PC-9 (cell line): ENCODE measurements at regions not wholly inside any gene's neighbourhood (a gene's known extent, or its start where the extent isn't known, plus 50 kb on each side); places are given as distances from the start of the nearest gene placed in this dataset.

Experiments
- BruUV-seq: library from RNA; stranded (reverse); fragments of 400-500 nt; replicated peaks from 2 replicates; lab custom pipeline; 2021; lab: Mats Ljungman, UMichigan
- CTCF ChIA-PET: fragments of 300-600 bp; sonication (Branson Sonifier 250); formaldehyde crosslinking; loops from one replicate; lab custom pipeline; 2022; ENCODE audit warnings: antibody characterized with exemption; lab: Charles Lee
- POLR2A ChIA-PET: fragments of 300-600 bp; sonication (Branson Sonifier 250); formaldehyde crosslinking; loops from one replicate; lab custom pipeline; 2022; ENCODE audit warnings: antibody characterized with exemption; ENCODE audit not compliant: unreplicated experiment; lab: Charles Lee
- DNase-seq, 2 experiments: peaks; one replicate each; pipeline versions ENCODE4 v3.0.0 to v3.0.0-alpha.2; 2015 to 2022; ENCODE audit warnings: mixed read lengths in 1 of 2
- H2AFZ ChIP-seq: fragments of 200-600 bp; sonication (generic); 2 replicates; pipeline ENCODE4 v1.8.1; 2017; ENCODE audit warnings: antibody characterized with exemption
- H3F3A ChIP-seq: fragments of 200-600 bp; sonication (generic); 2 replicates; pipeline ENCODE4 v1.8.1; 2017; ENCODE audit warnings: antibody characterized with exemption, mild to moderate bottlenecking, low read depth; ENCODE audit not compliant: insufficient read depth
- H3K27ac ChIP-seq: fragments of 200-600 bp; sonication (generic); 2 replicates; pipeline ENCODE4 v1.6.1; 2016; ENCODE audit warnings: mixed run types
- H3K27me3 ChIP-seq: fragments of 200-600 bp; sonication (generic); 2 replicates; pipeline ENCODE4 v1.6.1; 2016; ENCODE audit warnings: low read depth, mixed run types; ENCODE audit not compliant: insufficient read depth
- H3K36me3 ChIP-seq: fragments of 200-600 bp; sonication (generic); 2 replicates; pipeline ENCODE4 v1.6.1; 2016; ENCODE audit warnings: low read depth, mixed run types
- H3K4me1 ChIP-seq: fragments of 200-600 bp; sonication (generic); replicated peaks from 2 replicates; pipeline ENCODE4 v1.6.1; 2016; ENCODE audit warnings: mixed run types; ENCODE audit not compliant: insufficient read depth
- H3K4me2 ChIP-seq: fragments of 200-600 bp; sonication (generic); 2 replicates; pipeline ENCODE4 v1.6.1; 2017; ENCODE audit warnings: mixed run types
- H3K4me3 ChIP-seq: fragments of 200-600 bp; sonication (generic); 2 replicates; pipeline ENCODE4 v1.6.1; 2016; ENCODE audit warnings: mixed run types
- H3K79me2 ChIP-seq: fragments of 200-600 bp; sonication (generic); 2 replicates; pipeline ENCODE4 v1.6.1; 2017; ENCODE audit warnings: low read depth, mixed run types
- H3K9me2 ChIP-seq: fragments of 200-600 bp; sonication (generic); 2 replicates; pipeline ENCODE4 v1.8.1; 2017; ENCODE audit warnings: mild to moderate bottlenecking; ENCODE audit not compliant: insufficient read depth
- H3K9me3 ChIP-seq: fragments of 200-600 bp; sonication (generic); 2 replicates; pipeline ENCODE4 v1.8.1; 2016; ENCODE audit warnings: low read depth; ENCODE audit not compliant: insufficient read depth
- H4K20me1 ChIP-seq: fragments of 200-600 bp; sonication (generic); 2 replicates; pipeline ENCODE4 v1.8.1; 2017; ENCODE audit not compliant: insufficient read depth
- CTCF ChIP-seq: fragments of 200-600 bp; sonication (generic); conservative IDR thresholded peaks from 2 replicates; pipeline ENCODE4 v1.6.1; 2017; ENCODE audit warnings: mixed run types, antibody characterized with exemption, mild to moderate bottlenecking, moderate library complexity
- EZH2 ChIP-seq: fragments of 200-600 bp; sonication (generic); IDR thresholded peaks from 2 replicates; pipeline ENCODE4 v1.8.0; 2017; ENCODE audit warnings: antibody characterized with exemption, low read depth
- intact Hi-C: fragments of 100-400 bp; cut with micrococcal nuclease; formaldehyde crosslinking; loops from one replicate; pipeline ENCODE4 v1.10.0; 2022; ENCODE audit not compliant: unreplicated experiment

- no peak for DNase-seq
- no peak overlapping the region for H3K4me2 ChIP-seq
- H3K27ac ChIP-seq, result no peak overlapping the region
- H3K27me3 ChIP-seq, result peaks cover 7% of the 10 kb centered on the region; the same call in 1 of the 2 replicates
- CTCF ChIA-PET, result interaction anchor here (0.6 kb wide), 1 partner anchor 581 kb away, joined by 3 read pairs; no protein-coding TSS in a partner anchor
- no peaks in the 10 kb centered on the region for H4K20me1 ChIP-seq
- no peak overlapping the region for H3K4me3 ChIP-seq
- H3F3A ChIP-seq, result no peaks in the 10 kb centered on the region
- no peaks in the 10 kb centered on the region for H3K79me2 ChIP-seq
- TF ChIP-seq CTCF (no peak), EZH2 (no peak)
- POLR2A ChIA-PET, result no interaction called here
- intact Hi-C loops, result no loop called here
- H3K4me1 ChIP-seq, result no peaks in the 10 kb centered on the region
- BruUV-seq, result no TSS peak
- no peak overlapping the region for H2AFZ ChIP-seq
- H3K36me3 ChIP-seq, result no peaks in the 10 kb centered on the region
- no peaks in the 10 kb centered on the region for H3K9me3 ChIP-seq
- H3K9me2 ChIP-seq, result no peaks in the 10 kb centered on the region
Measured at GRCh38 chr2:103743195-103743594, 981.4 kb downstream of the TMEM182 start.

- TF ChIP-seq CTCF, result no peak
- TF ChIP-seq EZH2, result no peak
- no peak for DNase-seq
- no peak overlapping the region for H3K4me3 ChIP-seq
Measured at GRCh38 chr2:103754530-103754929, 992.7 kb downstream of the TMEM182 start.

GRCh38 chr2:103773884-103774283 is 1012.1 kb downstream of the TMEM182 start:
- TF ChIP-seq EZH2, result no peak
- TF ChIP-seq CTCF, result no peak
- H3K4me2 ChIP-seq, result no peak overlapping the region
- POLR2A ChIA-PET, result no interaction called here

More at GRCh38 chr2:103754530-103754929, 992.7 kb downstream of the TMEM182 start:
- Histone ChIP-seq H4K20me1 (no peaks in the 10 kb centered on the region), H3K9me2 (no peaks in the 10 kb centered on the region), H3K4me2 (no peak overlapping the region), H3K27ac (no peak overlapping the region), H3K4me1 (no peaks in the 10 kb centered on the region), H2AFZ (no peak overlapping the region), H3F3A (no peaks in the 10 kb centered on the region), H3K36me3 (no peaks in the 10 kb centered on the region), H3K9me3 (no peaks in the 10 kb centered on the region), H3K27me3 (no peaks in the 10 kb centered on the region), H3K79me2 (no peaks in the 10 kb centered on the region)
- intact Hi-C loops, result no loop called here
- ChIA-PET POLR2A (no interaction called here), CTCF (no interaction called here)
- no TSS peak for BruUV-seq

More at GRCh38 chr2:103773884-103774283, 1012.1 kb downstream of the TMEM182 start:
- Histone ChIP-seq H4K20me1 (no peaks in the 10 kb centered on the region), H3K9me2 (no peaks in the 10 kb centered on the region), H2AFZ (no peak overlapping the region), H3K27ac (no peak overlapping the region), H3F3A (no peaks in the 10 kb centered on the region), H3K36me3 (no peaks in the 10 kb centered on the region), H3K79me2 (no peaks in the 10 kb centered on the region), H3K4me3 (no peak overlapping the region), H3K4me1 (0 out of 2 replicates have a peak, but pooled peaks cover 3% of the 10 kb centered on the region), H3K27me3 (no peaks in the 10 kb centered on the region), H3K9me3 (no peaks in the 10 kb centered on the region)
- CTCF ChIA-PET, result no interaction called here
- BruUV-seq, result no TSS peak
- DNase-seq, result no peak
- intact Hi-C loops, result no loop called here
